CD4-positive, alpha-beta T cell treated with Interleukin-17A for 1 hour (primary cell): ENCODE measurements at regions not wholly inside any gene's neighbourhood (a gene's known extent, or its start where the extent isn't known, plus 50 kb on each side); places are given as distances from the start of the nearest gene placed in this dataset.

Source experiments
- DNase-seq: peaks from one replicate; pipeline ENCODE4 v3.0.0-alpha.2; 2020

- DNase-seq = no peak
These were observed 178.0 kb downstream of the PRDM2 start for GRCh38 chr1:13878021-13878420.

GRCh38 chr1:13878451-13878850 is 178.5 kb downstream of the PRDM2 start:
- DNase-seq = no peak

GRCh38 chr1:13881385-13882088 is 181.5 kb downstream of the PRDM2 start:
- no peak for DNase-seq

GRCh38 chr1:13888351-13888986 is 188.5 kb downstream of the PRDM2 start:
- no peak for DNase-seq

- no peak for DNase-seq
These were observed 189.5 kb downstream of the PRDM2 start for GRCh38 chr1:13889495-13889894.

GRCh38 chr1:13890766-13891165 is 190.8 kb downstream of the PRDM2 start:
- DNase-seq = no peak

- DNase-seq = no peak
These were observed 192.2 kb downstream of the PRDM2 start for GRCh38 chr1:13892198-13892597.

- DNase-seq = no peak
These were observed 192.8 kb downstream of the PRDM2 start for GRCh38 chr1:13892671-13893325.

GRCh38 chr1:13893409-13893821 is 193.4 kb downstream of the PRDM2 start:
- DNase-seq = no peak

- no peak for DNase-seq
These were observed 196.9 kb downstream of the PRDM2 start for GRCh38 chr1:13896932-13897331.

- no peak for DNase-seq
These were observed 198.4 kb downstream of the PRDM2 start for GRCh38 chr1:13898406-13898805.

- DNase-seq = no peak
These were observed 199.9 kb downstream of the PRDM2 start for GRCh38 chr1:13899856-13900255.

GRCh38 chr1:13900583-13900982 is 200.6 kb downstream of the PRDM2 start:
- DNase-seq = no peak

- no peak for DNase-seq
These were observed 201.1 kb downstream of the PRDM2 start for GRCh38 chr1:13901039-13901438.

- DNase-seq = no peak
These were observed 201.6 kb downstream of the PRDM2 start for GRCh38 chr1:13901597-13901996.

GRCh38 chr1:13908128-13908527 is 208.1 kb downstream of the PRDM2 start:
- DNase-seq = no peak

- DNase-seq = no peak
These were observed 212.0 kb downstream of the PRDM2 start for GRCh38 chr1:13911697-13912619.

- DNase-seq = no peak
These were observed 213.4 kb downstream of the PRDM2 start for GRCh38 chr1:13913396-13913795.

GRCh38 chr1:13916530-13916929 is 216.5 kb downstream of the PRDM2 start:
- no peak for DNase-seq

GRCh38 chr1:13917607-13918006 is 217.6 kb downstream of the PRDM2 start:
- no peak for DNase-seq

GRCh38 chr1:13918862-13919261 is 218.9 kb downstream of the PRDM2 start:
- DNase-seq = no peak

GRCh38 chr1:13921190-13921589 is 221.2 kb downstream of the PRDM2 start:
- no peak for DNase-seq

GRCh38 chr1:13922466-13923110 is 222.6 kb downstream of the PRDM2 start:
- DNase-seq = no peak
